ENCODE measurements at regions not wholly inside any gene's neighbourhood (a gene's known extent, or its start where the extent isn't known, plus 50 kb on each side); places are given as distances from the start of the nearest gene placed in this dataset.

DNA sequence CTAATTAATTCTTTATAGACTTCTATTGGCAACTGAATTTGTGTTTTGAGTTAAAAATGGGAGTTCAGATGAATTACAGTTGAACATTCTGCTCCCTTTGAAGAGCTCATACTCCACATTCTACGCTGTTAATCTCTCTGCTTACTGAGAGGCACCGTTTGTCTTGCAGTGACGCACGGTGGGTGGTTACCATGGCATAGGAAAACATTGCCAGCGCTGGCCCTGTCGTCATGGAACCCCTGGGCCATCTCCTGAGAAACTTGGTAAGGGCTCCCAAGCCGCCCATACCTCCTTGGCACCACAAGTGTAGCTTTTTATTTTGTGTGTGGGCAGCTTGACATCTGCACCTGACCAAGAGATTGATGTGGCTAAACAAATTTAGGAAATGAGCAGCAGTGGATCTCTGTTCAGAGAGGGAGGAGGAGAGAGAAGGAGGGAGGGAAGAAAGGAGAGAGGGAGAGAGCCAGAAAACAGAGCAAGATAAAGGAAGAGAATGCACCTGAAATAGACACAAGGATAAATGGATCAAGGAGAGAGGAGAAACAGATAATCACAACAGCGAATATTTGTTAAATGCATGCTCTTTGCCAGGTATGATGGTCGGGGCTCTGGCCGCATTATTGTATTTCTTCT lies 398.5 kb downstream of the HAPSTR1 start:
- TF ChIP-seq CTCF (IDR thresholded peaks at IDR 0.05) = no peak
- DNase-seq (ENCODE audit: low spot score) = peak; percentile 60
- Histone ChIP-seq H3K27me3 (no peaks in the 10 kb centered on the region), H3K4me1 (no peaks in the 10 kb centered on the region), H3K27ac (peak overlapping the region; percentile 44 to 83), H3K4me3 (no peak overlapping the region), H3K9me3 (peaks cover 0 to 9% of the 10 kb centered on the region in 2 donors), H3K36me3 (no peaks in the 10 kb centered on the region)

- no peaks in the 10 kb centered on the region for H3K27me3 ChIP-seq
- H3K9me3 ChIP-seq = peaks cover 0 to 9% of the 10 kb centered on the region in 2 donors
- DNase-seq (ENCODE audit: low spot score) = no peak
- H3K4me3 ChIP-seq = no peak overlapping the region
- H3K27ac ChIP-seq = no peak overlapping the region
- H3K4me1 ChIP-seq = no peaks in the 10 kb centered on the region
- H3K36me3 ChIP-seq = no peaks in the 10 kb centered on the region
- TF ChIP-seq CTCF (IDR thresholded peaks at IDR 0.05) = no peak
Observed at GRCh38 chr16:9495824-9496223, 404.4 kb downstream of the HAPSTR1 start.

- no peak overlapping the region for H3K4me3 ChIP-seq
- no peaks in the 10 kb centered on the region for H3K36me3 ChIP-seq
- H3K9me3 ChIP-seq = peaks cover 0 to under 1% of the 10 kb centered on the region in 2 donors
- no peaks in the 10 kb centered on the region for H3K27me3 ChIP-seq
- H3K4me1 ChIP-seq = no peaks in the 10 kb centered on the region
- DNase-seq (ENCODE audit: low spot score) = no peak
- TF ChIP-seq CTCF (IDR thresholded peaks at IDR 0.05) = no peak
- H3K27ac ChIP-seq = no peak overlapping the region
Observed at GRCh38 chr16:9497750-9498149, 406.3 kb downstream of the HAPSTR1 start.

- H3K27me3 ChIP-seq = no peaks in the 10 kb centered on the region
- H3K4me1 ChIP-seq = no peaks in the 10 kb centered on the region
- no peaks in the 10 kb centered on the region for H3K36me3 ChIP-seq
- H3K9me3 ChIP-seq = no peaks in the 10 kb centered on the region
- no peak overlapping the region for H3K4me3 ChIP-seq
- DNase-seq (ENCODE audit: low spot score) = no peak
- peak overlapping the region in 1 of 2 donors; percentile 16 for H3K27ac ChIP-seq
- TF ChIP-seq CTCF (IDR thresholded peaks at IDR 0.05) = no peak
Observed at GRCh38 chr16:9499941-9500593, 408.6 kb downstream of the HAPSTR1 start.

DNA sequence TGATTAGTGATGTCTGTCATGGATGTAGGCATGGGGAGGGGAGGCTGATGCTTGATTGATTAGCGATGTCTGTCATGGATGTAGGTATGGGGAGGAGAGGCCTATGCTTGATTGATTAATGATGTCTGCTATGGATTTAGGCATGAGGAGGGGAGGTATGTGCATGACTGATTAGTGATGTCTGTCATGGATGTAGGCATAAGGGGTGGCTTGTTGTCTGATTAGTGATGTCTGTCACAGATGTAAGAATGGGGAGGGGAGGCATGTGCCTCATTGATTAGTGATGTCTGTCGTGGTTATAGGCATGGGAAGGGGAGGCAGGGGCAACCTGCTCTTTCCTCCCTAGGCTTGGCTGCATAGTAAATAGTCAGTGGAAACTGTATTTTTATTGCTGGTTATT lies 409.4 kb downstream of the HAPSTR1 start:
- Histone ChIP-seq H3K4me3 (no peak overlapping the region), H3K27ac (no peak overlapping the region), H3K4me1 (no peaks in the 10 kb centered on the region), H3K36me3 (no peaks in the 10 kb centered on the region), H3K9me3 (no peaks in the 10 kb centered on the region), H3K27me3 (no peaks in the 10 kb centered on the region)
- DNase-seq (ENCODE audit: low spot score) = no peak
- TF ChIP-seq CTCF (IDR thresholded peaks at IDR 0.05) = no peak

All from right atrium auricular region (tissue), 2 donors.